Smooth muscle cell (in vitro differentiated cells): ENCODE measurements at regions not wholly inside any gene's neighbourhood (a gene's known extent, or its start where the extent isn't known, plus 50 kb on each side); places are given as distances from the start of the nearest gene placed in this dataset.

ENCODE experiments used
- DNase-seq: peaks from one replicate; lab custom pipeline; 2025; ENCODE audit not compliant: unreplicated experiment; lab: John Stamatoyannopoulos, UW
- H2AFZ ChIP-seq: fragments of 200-600 bp; sonication (generic); 2 replicates; pipeline ENCODE4 v1.6.0; 2016; ENCODE audit warnings: antibody characterized with exemption, low read depth, mild to moderate bottlenecking
- H3F3A ChIP-seq: fragments of 200-600 bp; sonication (generic); 2 replicates; pipeline ENCODE4 v1.6.0; 2017; ENCODE audit warnings: antibody characterized with exemption, low read depth
- H3K27ac ChIP-seq: fragments of 200-600 bp; sonication (generic); 2 replicates; pipeline ENCODE4 v1.5.1; 2016; ENCODE audit warnings: low read depth, mild to moderate bottlenecking
- H3K27me3 ChIP-seq: fragments of 200-600 bp; sonication (generic); 2 replicates; pipeline ENCODE4 v1.6.1; 2016; ENCODE audit warnings: low read depth, mild to moderate bottlenecking
- H3K36me3 ChIP-seq: fragments of 200-600 bp; sonication (generic); 2 replicates; pipeline ENCODE4 v1.5.1; 2016; ENCODE audit warnings: low read depth
- H3K4me1 ChIP-seq: fragments of 200-600 bp; sonication (generic); 2 replicates; pipeline ENCODE4 v1.5.1; 2016; ENCODE audit warnings: low read depth
- H3K4me2 ChIP-seq: fragments of 200-600 bp; sonication (generic); 2 replicates; pipeline ENCODE4 v1.6.0; 2016; ENCODE audit warnings: mild to moderate bottlenecking
- H3K4me3 ChIP-seq: fragments of 200-600 bp; sonication (generic); 2 replicates; pipeline ENCODE4 v1.5.1; 2016; ENCODE audit warnings: mild to moderate bottlenecking
- H3K79me2 ChIP-seq: fragments of 200-600 bp; sonication (generic); 2 replicates; pipeline ENCODE4 v1.6.0; 2016; ENCODE audit warnings: low read depth, mild to moderate bottlenecking
- H3K9ac ChIP-seq: fragments of 200-600 bp; sonication (generic); 2 replicates; pipeline ENCODE4 v1.6.0; 2016; ENCODE audit warnings: low read depth
- H3K9me3 ChIP-seq: fragments of 200-600 bp; sonication (generic); replicated peaks from 2 replicates; pipeline ENCODE4 v1.5.1; 2016; ENCODE audit warnings: low read depth
- H4K20me1 ChIP-seq: fragments of 200-600 bp; sonication (generic); 2 replicates; pipeline ENCODE4 v1.6.0; 2016; ENCODE audit warnings: low read depth
- WGBS: methylation state at CpG from one replicate; pipeline ENCODE4 v1.1.7; 2016; ENCODE audit warnings: low lambda C conversion rate; 5-methylcytosine and 5-hydroxymethylcytosine counted together
- TF ChIP-seq, protein P1 (sequence below): fragments of 200-600 bp; sonication (generic); IDR thresholded peaks from 2 replicates; pipeline ENCODE4 v1.5.1; 2017; ENCODE audit warnings: borderline replicate concordance, mild to moderate bottlenecking, antibody characterized with exemption; ENCODE audit not compliant: insufficient read depth, poor library complexity, severe bottlenecking

DNA sequence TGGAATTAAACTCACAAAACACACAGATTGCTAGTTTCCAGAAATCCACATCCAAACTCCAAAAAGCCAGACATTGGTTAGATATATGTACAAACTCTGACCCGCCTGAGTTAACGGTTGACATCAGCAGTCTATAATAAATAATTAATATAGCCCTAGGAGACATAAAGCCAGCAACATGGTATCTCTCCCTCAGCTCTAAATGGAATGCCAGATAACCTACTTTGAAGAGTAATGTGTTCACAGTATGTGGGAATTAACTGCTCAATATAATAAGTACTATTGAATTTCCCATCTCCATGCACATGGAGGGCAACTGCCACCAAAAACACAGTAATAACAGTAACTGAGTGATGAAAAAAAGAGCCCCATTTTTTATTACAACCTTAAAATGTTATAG lies 383.2 kb downstream of the CD83 start:
- TF ChIP-seq, protein P1, sequence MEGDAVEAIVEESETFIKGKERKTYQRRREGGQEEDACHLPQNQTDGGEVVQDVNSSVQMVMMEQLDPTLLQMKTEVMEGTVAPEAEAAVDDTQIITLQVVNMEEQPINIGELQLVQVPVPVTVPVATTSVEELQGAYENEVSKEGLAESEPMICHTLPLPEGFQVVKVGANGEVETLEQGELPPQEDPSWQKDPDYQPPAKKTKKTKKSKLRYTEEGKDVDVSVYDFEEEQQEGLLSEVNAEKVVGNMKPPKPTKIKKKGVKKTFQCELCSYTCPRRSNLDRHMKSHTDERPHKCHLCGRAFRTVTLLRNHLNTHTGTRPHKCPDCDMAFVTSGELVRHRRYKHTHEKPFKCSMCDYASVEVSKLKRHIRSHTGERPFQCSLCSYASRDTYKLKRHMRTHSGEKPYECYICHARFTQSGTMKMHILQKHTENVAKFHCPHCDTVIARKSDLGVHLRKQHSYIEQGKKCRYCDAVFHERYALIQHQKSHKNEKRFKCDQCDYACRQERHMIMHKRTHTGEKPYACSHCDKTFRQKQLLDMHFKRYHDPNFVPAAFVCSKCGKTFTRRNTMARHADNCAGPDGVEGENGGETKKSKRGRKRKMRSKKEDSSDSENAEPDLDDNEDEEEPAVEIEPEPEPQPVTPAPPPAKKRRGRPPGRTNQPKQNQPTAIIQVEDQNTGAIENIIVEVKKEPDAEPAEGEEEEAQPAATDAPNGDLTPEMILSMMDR = no peak
- 87% methylated on average over 2 of the region's 2 CpGs for WGBS

GRCh38 chr6:14501240-14501639 lies 383.7 kb downstream of the CD83 start:
- TF ChIP-seq, protein P1 = no peak
- H4K20me1 ChIP-seq = no peaks in the 10 kb centered on the region
- H3K4me1 ChIP-seq = peaks cover 29% of the 10 kb centered on the region
- H3K27ac ChIP-seq = no peak overlapping the region
- H3K4me2 ChIP-seq = no peak overlapping the region
- H3F3A ChIP-seq = no peaks in the 10 kb centered on the region
- 44% methylated on average over 7 of the region's 7 CpGs for WGBS
- H3K79me2 ChIP-seq = no peaks in the 10 kb centered on the region
- no peaks in the 10 kb centered on the region for H3K36me3 ChIP-seq
- H3K27me3 ChIP-seq = no peaks in the 10 kb centered on the region
- H2AFZ ChIP-seq = no peak overlapping the region
- no peak overlapping the region for H3K4me3 ChIP-seq
- no peak for DNase-seq
- H3K9ac ChIP-seq = no peak overlapping the region
- H3K9me3 ChIP-seq = no peaks in the 10 kb centered on the region

More for the DNA sequence above, 383.2 kb downstream of the CD83 start:
- no peak overlapping the region for H3K4me3 ChIP-seq
- H4K20me1 ChIP-seq = no peaks in the 10 kb centered on the region
- no peaks in the 10 kb centered on the region for H3K27me3 ChIP-seq
- H3F3A ChIP-seq = no peaks in the 10 kb centered on the region
- no peak overlapping the region for H2AFZ ChIP-seq
- H3K79me2 ChIP-seq = no peaks in the 10 kb centered on the region
- H3K4me1 ChIP-seq = peaks cover 29% of the 10 kb centered on the region
- no peaks in the 10 kb centered on the region for H3K9me3 ChIP-seq
- no peak for DNase-seq
- no peak overlapping the region for H3K9ac ChIP-seq
- no peak overlapping the region for H3K27ac ChIP-seq
- H3K4me2 ChIP-seq = no peak overlapping the region
- H3K36me3 ChIP-seq = no peaks in the 10 kb centered on the region

GRCh38 chr6:14501914-14502313 lies 384.3 kb downstream of the CD83 start:
- Histone ChIP-seq H3K4me2 (no peak overlapping the region), H3K27me3 (no peaks in the 10 kb centered on the region), H3K9me3 (no peaks in the 10 kb centered on the region), H3K36me3 (no peaks in the 10 kb centered on the region), H3K9ac (no peak overlapping the region), H3K27ac (no peak overlapping the region), H4K20me1 (no peaks in the 10 kb centered on the region), H3K79me2 (no peaks in the 10 kb centered on the region), H3K4me3 (no peak overlapping the region), H3F3A (no peaks in the 10 kb centered on the region), H2AFZ (no peak overlapping the region), H3K4me1 (peaks cover 29% of the 10 kb centered on the region)
- TF ChIP-seq, protein P1 = no peak
- no peak for DNase-seq
- 88% methylated on average over 5 of the region's 5 CpGs for WGBS

- no peaks in the 10 kb centered on the region for H3K79me2 ChIP-seq
- H3K4me3 ChIP-seq = no peak overlapping the region
- no peak overlapping the region for H2AFZ ChIP-seq
- no peak overlapping the region for H3K4me2 ChIP-seq
- no peaks in the 10 kb centered on the region for H4K20me1 ChIP-seq
- WGBS = 89% methylated on average over 6 of the region's 6 CpGs
- no peaks in the 10 kb centered on the region for H3F3A ChIP-seq
- no peaks in the 10 kb centered on the region for H3K27me3 ChIP-seq
- no peaks in the 10 kb centered on the region for H3K36me3 ChIP-seq
- H3K4me1 ChIP-seq = peaks cover 29% of the 10 kb centered on the region
- no peak overlapping the region for H3K9ac ChIP-seq
- no peak overlapping the region for H3K27ac ChIP-seq
- TF ChIP-seq, protein P1 = no peak
- no peaks in the 10 kb centered on the region for H3K9me3 ChIP-seq
- DNase-seq = no peak
Measured at GRCh38 chr6:14502551-14502950, 385.0 kb downstream of the CD83 start.
